Mesendoderm (in vitro differentiated cells): ENCODE measurements at regions not wholly inside any gene's neighbourhood (a gene's known extent, or its start where the extent isn't known, plus 50 kb on each side); places are given as distances from the start of the nearest gene placed in this dataset.

ENCODE experiments used
- DNase-seq: peaks from one replicate; pipeline ENCODE4 v3.0.0; 2013
- H2AK5ac ChIP-seq: 2 replicates; pipeline ENCODE4 v1.6.1; 2013; ENCODE audit warnings: low read length, inconsistent platforms
- H2BK120ac ChIP-seq: 2 replicates; pipeline ENCODE4 v1.6.1; 2013; ENCODE audit warnings: low read depth, mild to moderate bottlenecking, low read length, moderate library complexity, mixed read lengths
- H2BK15ac ChIP-seq: replicated peaks from 2 replicates; pipeline ENCODE4 v1.6.1; 2013; ENCODE audit warnings: low read depth, mild to moderate bottlenecking, moderate library complexity
- H2BK5ac ChIP-seq: 2 replicates; pipeline ENCODE4 v1.6.1; 2013; ENCODE audit warnings: low read length, inconsistent platforms
- H3K18ac ChIP-seq: 2 replicates; pipeline ENCODE4 v1.6.1; 2013; ENCODE audit warnings: mild to moderate bottlenecking, low read length, mixed read lengths
- H3K23ac ChIP-seq: one replicate; pipeline ENCODE4 v1.6.1; 2013; ENCODE audit warnings: low read length
- H3K27ac ChIP-seq: 2 replicates; pipeline ENCODE4 v1.5.1; 2013; ENCODE audit warnings: low read depth, mild to moderate bottlenecking, inconsistent platforms, low read length, moderate library complexity
- H3K27me3 ChIP-seq: 2 replicates; pipeline ENCODE4 v1.6.1; 2013; ENCODE audit warnings: low read length, control low read depth, mild to moderate bottlenecking, inconsistent platforms; ENCODE audit not compliant: insufficient read depth, poor library complexity
- H3K36me3 ChIP-seq: 2 replicates; pipeline ENCODE4 v1.6.1; 2013; ENCODE audit warnings: low read length, inconsistent platforms; ENCODE audit not compliant: control insufficient read depth, insufficient read depth
- H3K4ac ChIP-seq: one replicate; pipeline ENCODE4 v1.6.1; 2013; ENCODE audit warnings: low read depth, mild to moderate bottlenecking, low read length, moderate library complexity
- H3K4me1 ChIP-seq: 2 replicates; pipeline ENCODE4 v1.6.1; 2013; ENCODE audit warnings: low read depth, low read length, inconsistent platforms; ENCODE audit not compliant: control insufficient read depth
- H3K4me2 ChIP-seq: 2 replicates; pipeline ENCODE4 v1.6.1; 2013; ENCODE audit warnings: low read length
- H3K4me3 ChIP-seq: 2 replicates; pipeline ENCODE4 v1.5.1; 2013; ENCODE audit warnings: mild to moderate bottlenecking, low read length
- H3K56ac ChIP-seq: one replicate; pipeline ENCODE4 v1.6.1; 2013; ENCODE audit warnings: low read length
- H3K79me1 ChIP-seq: 2 replicates; pipeline ENCODE4 v1.6.1; 2013; ENCODE audit warnings: low read length, inconsistent platforms
- H3K79me2 ChIP-seq: 2 replicates; pipeline ENCODE4 v1.6.1; 2013; ENCODE audit warnings: mild to moderate bottlenecking, low read length; ENCODE audit not compliant: control insufficient read depth, insufficient read depth
- H3K9ac ChIP-seq: 2 replicates; pipeline ENCODE4 v1.6.1; 2013; ENCODE audit warnings: low read length, inconsistent platforms
- H4K5ac ChIP-seq: one replicate; pipeline ENCODE4 v1.6.1; 2013; ENCODE audit warnings: low read length
- H4K8ac ChIP-seq: one replicate; pipeline ENCODE4 v1.6.1; 2013; ENCODE audit warnings: low read depth, mild to moderate bottlenecking, control low read depth, low read length, moderate library complexity
- WGBS: extraction: QIAGEN DNeasy Blood & Tissue Kit; methylation state at CpG from one replicate; pipeline ENCODE4 v1.1.7; 2013; ENCODE audit warnings: low lambda C conversion rate, missing lambda C conversion rate; ENCODE audit not compliant: insufficient coverage; ENCODE audit errors: extremely low coverage; 5-methylcytosine and 5-hydroxymethylcytosine counted together

GRCh38 chr16:5815570-5816237 is 718.1 kb upstream of the EEF2KMT start:
- H3K4me1 ChIP-seq = no peaks in the 10 kb centered on the region
- no peak overlapping the region for H4K5ac ChIP-seq
- no peaks in the 10 kb centered on the region for H3K36me3 ChIP-seq
- H3K27me3 ChIP-seq = no peaks in the 10 kb centered on the region
- no CpG with 5 or more reads among the region's 6 CpGs for WGBS
- no peaks in the 10 kb centered on the region for H3K79me2 ChIP-seq
- H2BK15ac ChIP-seq = no peak overlapping the region
- H3K23ac ChIP-seq = no peak overlapping the region
- H2BK120ac ChIP-seq = no peak overlapping the region
- H3K27ac ChIP-seq = no peak overlapping the region
- H4K8ac ChIP-seq = no peak overlapping the region
- no peak overlapping the region for H3K4me3 ChIP-seq
- no peak overlapping the region for H3K18ac ChIP-seq
- no peak overlapping the region for H2AK5ac ChIP-seq
- no peak for DNase-seq
- no peak overlapping the region for H3K9ac ChIP-seq
- H3K4me2 ChIP-seq = no peak overlapping the region
- no peak overlapping the region for H3K4ac ChIP-seq
- no peak overlapping the region for H3K56ac ChIP-seq
- H2BK5ac ChIP-seq = no peak overlapping the region
- H3K79me1 ChIP-seq = no peaks in the 10 kb centered on the region

- Histone ChIP-seq H3K4me1 (no peaks in the 10 kb centered on the region), H3K9ac (no peak overlapping the region), H3K23ac (no peak overlapping the region), H3K4me3 (no peak overlapping the region), H3K36me3 (no peaks in the 10 kb centered on the region), H2BK5ac (no peak overlapping the region), H2AK5ac (no peak overlapping the region), H3K79me1 (no peaks in the 10 kb centered on the region), H4K8ac (no peak overlapping the region), H3K27me3 (no peaks in the 10 kb centered on the region), H3K4ac (no peak overlapping the region), H3K56ac (no peak overlapping the region), H3K4me2 (no peak overlapping the region), H2BK15ac (no peak overlapping the region), H3K18ac (no peak overlapping the region), H3K27ac (no peak overlapping the region), H3K79me2 (no peaks in the 10 kb centered on the region), H4K5ac (no peak overlapping the region), H2BK120ac (no peak overlapping the region)
- no CpG with 5 or more reads among the region's 8 CpGs for WGBS
- no peak for DNase-seq
Measured at GRCh38 chr16:5801396-5801795, 703.8 kb upstream of the EEF2KMT start.

GRCh38 chr16:5793556-5793955 is 696.0 kb upstream of the EEF2KMT start:
- Histone ChIP-seq H3K27me3 (no peaks in the 10 kb centered on the region), H3K27ac (no peak overlapping the region), H2AK5ac (no peak overlapping the region), H3K4me2 (no peak overlapping the region), H3K79me1 (no peaks in the 10 kb centered on the region), H4K5ac (no peak overlapping the region), H3K4me1 (no peaks in the 10 kb centered on the region), H3K79me2 (no peaks in the 10 kb centered on the region), H4K8ac (no peak overlapping the region), H3K56ac (no peak overlapping the region), H3K9ac (no peak overlapping the region), H2BK5ac (no peak overlapping the region), H2BK120ac (no peak overlapping the region), H3K36me3 (no peaks in the 10 kb centered on the region), H3K4me3 (no peak overlapping the region), H3K23ac (no peak overlapping the region), H3K18ac (no peak overlapping the region), H3K4ac (no peak overlapping the region), H2BK15ac (no peak overlapping the region)
- no CpG with 5 or more reads among the region's 5 CpGs for WGBS
- no peak for DNase-seq

GRCh38 chr16:5791011-5791657 is 693.5 kb upstream of the EEF2KMT start:
- Histone ChIP-seq H3K23ac (no peak overlapping the region), H3K9ac (no peak overlapping the region), H3K4me1 (no peaks in the 10 kb centered on the region), H4K5ac (no peak overlapping the region), H3K79me1 (no peaks in the 10 kb centered on the region), H3K4me3 (no peak overlapping the region), H3K18ac (no peak overlapping the region), H2BK15ac (no peak overlapping the region), H3K27me3 (no peaks in the 10 kb centered on the region), H3K56ac (no peak overlapping the region), H3K27ac (no peak overlapping the region), H2BK5ac (no peak overlapping the region), H3K79me2 (no peaks in the 10 kb centered on the region), H3K4me2 (no peak overlapping the region), H2AK5ac (no peak overlapping the region), H2BK120ac (no peak overlapping the region), H3K4ac (no peak overlapping the region), H3K36me3 (no peaks in the 10 kb centered on the region), H4K8ac (no peak overlapping the region)
- whole genome bisulfite sequencing = no CpG with 5 or more reads among the region's 8 CpGs
- no peak for DNase-seq

- no CpG with 5 or more reads among the region's 4 CpGs for WGBS
- no peak overlapping the region for H3K27ac ChIP-seq
- H4K8ac ChIP-seq = no peak overlapping the region
- no peaks in the 10 kb centered on the region for H3K36me3 ChIP-seq
- H3K27me3 ChIP-seq = no peaks in the 10 kb centered on the region
- H2AK5ac ChIP-seq = no peak overlapping the region
- H3K4me1 ChIP-seq = no peaks in the 10 kb centered on the region
- H2BK5ac ChIP-seq = no peak overlapping the region
- no peak overlapping the region for H3K4me3 ChIP-seq
- H3K9ac ChIP-seq = no peak overlapping the region
- no peak overlapping the region for H3K18ac ChIP-seq
- no peak for DNase-seq
- no peak overlapping the region for H2BK120ac ChIP-seq
- no peak overlapping the region for H3K56ac ChIP-seq
- H3K79me1 ChIP-seq = no peaks in the 10 kb centered on the region
- H3K4ac ChIP-seq = no peak overlapping the region
- H2BK15ac ChIP-seq = no peak overlapping the region
- H3K23ac ChIP-seq = no peak overlapping the region
- H3K4me2 ChIP-seq = no peak overlapping the region
- no peak overlapping the region for H4K5ac ChIP-seq
- no peaks in the 10 kb centered on the region for H3K79me2 ChIP-seq
Measured at GRCh38 chr16:5790512-5790911, 692.9 kb upstream of the EEF2KMT start.

- Histone ChIP-seq H3K79me1 (no peaks in the 10 kb centered on the region), H3K27me3 (no peaks in the 10 kb centered on the region), H3K4ac (no peak overlapping the region), H3K4me1 (no peaks in the 10 kb centered on the region), H3K79me2 (no peaks in the 10 kb centered on the region), H2BK5ac (no peak overlapping the region), H4K8ac (no peak overlapping the region), H3K18ac (no peak overlapping the region), H3K36me3 (no peaks in the 10 kb centered on the region), H2BK120ac (no peak overlapping the region), H3K23ac (no peak overlapping the region), H3K56ac (no peak overlapping the region), H2BK15ac (no peak overlapping the region), H3K9ac (no peak overlapping the region), H4K5ac (no peak overlapping the region), H3K27ac (no peak overlapping the region), H3K4me2 (no peak overlapping the region), H2AK5ac (no peak overlapping the region), H3K4me3 (no peak overlapping the region)
- no peak for DNase-seq
- no CpG with 5 or more reads among the region's 2 CpGs for WGBS
Measured at GRCh38 chr16:5789033-5789432, 691.4 kb upstream of the EEF2KMT start.
